ENCODE measurements at regions not wholly inside any gene's neighbourhood (a gene's known extent, or its start where the extent isn't known, plus 50 kb on each side); places are given as distances from the start of the nearest gene placed in this dataset.

- intact Hi-C loops (cut with DNase I; ENCODE audit: low total_unique reads) = no loop called here
- TF ChIP-seq CTCF (IDR thresholded peaks at IDR 0.05) (no peak), POLR2A (IDR thresholded peaks at IDR 0.05) (no peak)
- no peak for DNase-seq
- Histone ChIP-seq H3K27me3 (no peaks in the 10 kb centered on the region), H3K4me3 (no peak overlapping the region), H3K27ac (no peak overlapping the region), H3K9me3 (no peaks in the 10 kb centered on the region), H3K4me1 (no peaks in the 10 kb centered on the region), H3K36me3 (no peaks in the 10 kb centered on the region)
These were observed 105.5 kb upstream of the OTUD4 start for GRCh38 chr4:145285928-145286327.

- intact Hi-C loops (cut with DNase I; ENCODE audit: low total_unique reads) = no loop called here
- H3K36me3 ChIP-seq = no peaks in the 10 kb centered on the region
- no peak for TF ChIP-seq CTCF (IDR thresholded peaks at IDR 0.05)
- TF ChIP-seq POLR2A (IDR thresholded peaks at IDR 0.05) = no peak
- H3K4me3 ChIP-seq = no peak overlapping the region
- no peak overlapping the region for H3K27ac ChIP-seq
- H3K4me1 ChIP-seq = no peaks in the 10 kb centered on the region
- H3K9me3 ChIP-seq = no peaks in the 10 kb centered on the region
- no peaks in the 10 kb centered on the region for H3K27me3 ChIP-seq
- DNase-seq = no peak
These were observed 103.5 kb upstream of the OTUD4 start for GRCh38 chr4:145283909-145284308.

GRCh38 chr4:145281951-145282350 is 101.6 kb upstream of the OTUD4 start:
- H3K27ac ChIP-seq = no peak overlapping the region
- no peak for DNase-seq
- intact Hi-C loops (cut with DNase I; ENCODE audit: low total_unique reads) = no loop called here
- no peaks in the 10 kb centered on the region for H3K27me3 ChIP-seq
- H3K4me1 ChIP-seq = no peaks in the 10 kb centered on the region
- no peak overlapping the region for H3K4me3 ChIP-seq
- H3K9me3 ChIP-seq = no peaks in the 10 kb centered on the region
- TF ChIP-seq POLR2A (IDR thresholded peaks at IDR 0.05) = no peak
- TF ChIP-seq CTCF (IDR thresholded peaks at IDR 0.05) = no peak
- H3K36me3 ChIP-seq = no peaks in the 10 kb centered on the region

- H3K4me1 ChIP-seq = no peaks in the 10 kb centered on the region
- no peak for DNase-seq
- intact Hi-C loops (cut with DNase I; ENCODE audit: low total_unique reads) = no loop called here
- no peak overlapping the region for H3K27ac ChIP-seq
- no peaks in the 10 kb centered on the region for H3K9me3 ChIP-seq
- no peaks in the 10 kb centered on the region for H3K36me3 ChIP-seq
- H3K4me3 ChIP-seq = no peak overlapping the region
- TF ChIP-seq POLR2A (IDR thresholded peaks at IDR 0.05) (no peak), CTCF (IDR thresholded peaks at IDR 0.05) (no peak)
- H3K27me3 ChIP-seq = no peaks in the 10 kb centered on the region
These were observed 100.8 kb upstream of the OTUD4 start for GRCh38 chr4:145281224-145281623.

- Histone ChIP-seq H3K4me3 (no peak overlapping the region), H3K9me3 (no peaks in the 10 kb centered on the region), H3K27me3 (no peaks in the 10 kb centered on the region), H3K4me1 (no peaks in the 10 kb centered on the region), H3K27ac (no peak overlapping the region), H3K36me3 (no peaks in the 10 kb centered on the region)
- DNase-seq = no peak
- intact Hi-C loops (cut with DNase I; ENCODE audit: low total_unique reads) = no loop called here
- TF ChIP-seq POLR2A (IDR thresholded peaks at IDR 0.05) = no peak
- no peak for TF ChIP-seq CTCF (IDR thresholded peaks at IDR 0.05)
These were observed 100.2 kb upstream of the OTUD4 start for GRCh38 chr4:145280541-145280940.
